ENCODE measurements at regions not wholly inside any gene's neighbourhood (a gene's known extent, or its start where the extent isn't known, plus 50 kb on each side); places are given as distances from the start of the nearest gene placed in this dataset.

GRCh38 chr13:73572824-73573223, 514.0 kb downstream of the KLF5 start:
- Histone ChIP-seq H2AFZ (no peak overlapping the region), H3K27ac (no peak overlapping the region), H3K4me2 (no peak overlapping the region), H3K4me1 (ENCODE audit: insufficient read depth) (no peaks in the 10 kb centered on the region), H3K4me3 (no peak overlapping the region), H3K79me2 (no peaks in the 10 kb centered on the region), H3K9me3 (ENCODE audit: low read depth) (no peaks in the 10 kb centered on the region), H4K20me1 (ENCODE audit: insufficient read depth, poor library complexity, severe bottlenecking) (no peaks in the 10 kb centered on the region), H3K36me3 (replicated peaks; ENCODE audit: insufficient read depth, low read depth) (no peaks in the 10 kb centered on the region), H3K27me3 (no peaks in the 10 kb centered on the region), H3K9me2 (replicated peaks; ENCODE audit: insufficient read depth) (no peaks in the 10 kb centered on the region)
- 57% methylated on average over 3 of the region's 3 CpGs for WGBS (ENCODE audit: low lambda C conversion rate, missing lambda C conversion rate)
- TF ChIP-seq EZH2phosphoT487 (IDR thresholded peaks at IDR 0.05; ENCODE audit: low read depth, severe bottlenecking, unreplicated experiment) (no peak), EZH2 (IDR thresholded peaks at IDR 0.05; ENCODE audit: borderline replicate concordance) (no peak), CTCF (IDR thresholded peaks at IDR 0.05; ENCODE audit: poor library complexity) (no peak)
- no peak for DNase-seq (ENCODE audit: low spot score)

DNA sequence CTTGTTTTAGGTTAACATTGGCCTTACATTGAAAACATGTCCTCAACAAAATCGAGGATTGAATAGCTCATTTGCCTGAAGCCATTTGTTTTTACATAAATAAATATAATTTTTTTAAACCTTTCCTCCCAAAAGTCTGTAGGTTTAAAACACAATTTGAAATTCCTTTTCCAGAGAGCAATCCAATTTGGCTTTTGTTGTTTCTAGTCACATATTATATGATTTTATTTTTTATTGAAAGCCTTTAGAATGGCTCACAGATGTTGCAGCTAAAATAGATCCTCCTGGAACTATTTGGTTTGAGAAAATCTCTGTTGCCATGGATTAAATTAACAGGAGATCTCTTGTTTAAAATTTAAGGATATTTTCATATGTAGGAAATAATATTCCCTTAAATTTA, 512.6 kb downstream of the KLF5 start:
- H2AFZ ChIP-seq, result no peak overlapping the region
- no peak for DNase-seq (ENCODE audit: low spot score)
- no peak overlapping the region for H3K27ac ChIP-seq
- TF ChIP-seq EZH2 (IDR thresholded peaks at IDR 0.05; ENCODE audit: borderline replicate concordance), result no peak
- TF ChIP-seq EZH2phosphoT487 (IDR thresholded peaks at IDR 0.05; ENCODE audit: low read depth, severe bottlenecking, unreplicated experiment), result no peak
- no peak for TF ChIP-seq CTCF (IDR thresholded peaks at IDR 0.05; ENCODE audit: poor library complexity)
- no peaks in the 10 kb centered on the region for H3K4me1 ChIP-seq (ENCODE audit: insufficient read depth)
- H4K20me1 ChIP-seq (ENCODE audit: insufficient read depth, poor library complexity, severe bottlenecking), result no peaks in the 10 kb centered on the region
- no peaks in the 10 kb centered on the region for H3K9me2 ChIP-seq (replicated peaks; ENCODE audit: insufficient read depth)
- H3K4me2 ChIP-seq, result no peak overlapping the region
- 66% methylated on average over 1 of the region's 1 CpG for WGBS (ENCODE audit: low lambda C conversion rate, missing lambda C conversion rate)
- no peaks in the 10 kb centered on the region for H3K9me3 ChIP-seq (ENCODE audit: low read depth)
- no peaks in the 10 kb centered on the region for H3K36me3 ChIP-seq (replicated peaks; ENCODE audit: insufficient read depth, low read depth)
- no peaks in the 10 kb centered on the region for H3K27me3 ChIP-seq
- H3K4me3 ChIP-seq, result no peak overlapping the region
- no peaks in the 10 kb centered on the region for H3K79me2 ChIP-seq

DNA sequence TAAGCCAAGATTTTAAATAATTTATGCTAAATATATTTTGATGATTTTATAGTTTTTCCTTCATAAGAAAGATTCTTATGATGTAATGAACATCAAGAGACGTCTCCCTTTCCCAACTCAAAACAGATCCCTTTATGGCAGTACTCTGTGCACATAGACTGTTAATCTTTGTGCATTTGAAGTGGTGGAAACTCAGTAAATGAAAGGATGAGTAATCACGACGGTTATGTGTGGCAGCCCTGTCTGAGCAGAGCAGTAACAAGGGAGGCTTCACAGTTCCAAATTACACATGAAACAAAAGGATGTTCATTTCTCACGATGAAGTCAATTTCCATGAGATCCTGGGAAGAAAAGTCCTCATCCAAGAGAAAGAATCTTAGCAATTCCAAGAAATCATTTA, 498.1 kb downstream of the KLF5 start:
- H3K9me3 ChIP-seq (ENCODE audit: low read depth), result no peaks in the 10 kb centered on the region
- H2AFZ ChIP-seq, result no peak overlapping the region
- no peak overlapping the region for H3K4me2 ChIP-seq
- 43% methylated on average over 4 of the region's 4 CpGs for WGBS (ENCODE audit: low lambda C conversion rate, missing lambda C conversion rate)
- H3K4me1 ChIP-seq (ENCODE audit: insufficient read depth), result peaks cover 10% of the 10 kb centered on the region
- H3K79me2 ChIP-seq, result no peaks in the 10 kb centered on the region
- peak overlapping the region; percentile 32 for H3K27ac ChIP-seq
- no peaks in the 10 kb centered on the region for H3K36me3 ChIP-seq (replicated peaks; ENCODE audit: insufficient read depth, low read depth)
- H4K20me1 ChIP-seq (ENCODE audit: insufficient read depth, poor library complexity, severe bottlenecking), result no peaks in the 10 kb centered on the region
- no peaks in the 10 kb centered on the region for H3K9me2 ChIP-seq (replicated peaks; ENCODE audit: insufficient read depth)
- no peak for TF ChIP-seq EZH2 (IDR thresholded peaks at IDR 0.05; ENCODE audit: borderline replicate concordance)
- no peak for TF ChIP-seq EZH2phosphoT487 (IDR thresholded peaks at IDR 0.05; ENCODE audit: low read depth, severe bottlenecking, unreplicated experiment)
- TF ChIP-seq CTCF (IDR thresholded peaks at IDR 0.05; ENCODE audit: poor library complexity), result no peak
- no peak overlapping the region for H3K4me3 ChIP-seq
- peak; percentile 17 for DNase-seq (ENCODE audit: low spot score)
- H3K27me3 ChIP-seq, result no peaks in the 10 kb centered on the region

- Histone ChIP-seq H3K36me3 (replicated peaks; ENCODE audit: insufficient read depth, low read depth) (no peaks in the 10 kb centered on the region), H4K20me1 (ENCODE audit: insufficient read depth, poor library complexity, severe bottlenecking) (no peaks in the 10 kb centered on the region), H3K9me2 (replicated peaks; ENCODE audit: insufficient read depth) (no peaks in the 10 kb centered on the region), H3K9me3 (ENCODE audit: low read depth) (no peaks in the 10 kb centered on the region), H3K27me3 (no peaks in the 10 kb centered on the region), H3K4me1 (ENCODE audit: insufficient read depth) (peaks cover 10% of the 10 kb centered on the region), H3K4me3 (no peak overlapping the region), H2AFZ (peak overlapping the region; percentile 27), H3K79me2 (no peaks in the 10 kb centered on the region), H3K4me2 (no peak overlapping the region), H3K27ac (peak overlapping the region; percentile 32)
- TF ChIP-seq EZH2phosphoT487 (IDR thresholded peaks at IDR 0.05; ENCODE audit: low read depth, severe bottlenecking, unreplicated experiment) (no peak), EZH2 (IDR thresholded peaks at IDR 0.05; ENCODE audit: borderline replicate concordance) (no peak), CTCF (IDR thresholded peaks at IDR 0.05; ENCODE audit: poor library complexity) (no peak)
- WGBS (ENCODE audit: low lambda C conversion rate, missing lambda C conversion rate), result 87% methylated on average over 2 of the region's 2 CpGs
- DNase-seq (ENCODE audit: low spot score), result no peak
Observed at GRCh38 chr13:73556128-73556527, 497.3 kb downstream of the KLF5 start.

Measured in hepatocyte (in vitro differentiated cells).